Endothelial cell of umbilical vein (primary cell): ENCODE measurements at regions not wholly inside any gene's neighbourhood (a gene's known extent, or its start where the extent isn't known, plus 50 kb on each side); places are given as distances from the start of the nearest gene placed in this dataset.

ENCODE experiments used
- BruUV-seq: library from RNA; stranded (reverse); fragments of 400-500 nt; replicated peaks from 2 replicates; lab custom pipeline; 2021; lab: Mats Ljungman, UMichigan
- CTCF ChIA-PET: fragments of 300-600, 350-600 bp; sonication (Branson Sonifier 250); formaldehyde crosslinking; loops from one replicate; lab custom pipeline; 2021; ENCODE audit warnings: antibody characterized with exemption, inconsistent platforms; lab: Charles Lee
- POLR2A ChIA-PET: fragments of 300-600, 350-600 bp; sonication (Branson Sonifier 250); formaldehyde crosslinking; loops from one replicate; lab custom pipeline; 2021; ENCODE audit warnings: antibody characterized with exemption, inconsistent platforms; lab: Charles Lee
- DNase-seq: peaks from one replicate; pipeline ENCODE4 v3.0.0-alpha.2; 2011; ENCODE audit warnings: low read depth, low spot score
- FAIRE-seq: peaks from 2 replicates; lab custom pipeline; 2011; peaks lifted over from hg19 to GRCh38; lab: Jason Lieb, UNC
- H2AFZ ChIP-seq: 2 replicates; pipeline ENCODE4 v1.6.0; 2012; ENCODE audit warnings: low read depth, low read length, control low read depth, inconsistent platforms
- H3K27ac ChIP-seq: 2 replicates; pipeline ENCODE4 v1.5.1; 2011; ENCODE audit warnings: low read depth, mild to moderate bottlenecking, control low read depth, low read length, moderate library complexity; ENCODE audit not compliant: insufficient read depth
- H3K27me3 ChIP-seq, 2 experiments: 2 replicates each; pipeline versions ENCODE4 v1.6.0 to v1.6.1; 2011; ENCODE audit warnings: low read length in 2 of 2, mixed read lengths in 1 of 2; ENCODE audit not compliant: control insufficient read depth in 2 of 2, insufficient read depth in 2 of 2
- H3K36me3 ChIP-seq, 2 experiments: 2 replicates in 1 of 2; 3 replicates in 1 of 2; pipeline ENCODE4 v1.5.1; 2011; ENCODE audit warnings: low read length in 2 of 2, mild to moderate bottlenecking in 1 of 2, moderate library complexity in 1 of 2; ENCODE audit not compliant: control insufficient read depth in 2 of 2, insufficient read depth in 2 of 2; ENCODE audit errors: extremely low read depth in 1 of 2
- H3K4me1 ChIP-seq: 3 replicates; pipeline ENCODE4 v1.5.1; 2011; ENCODE audit warnings: mild to moderate bottlenecking, low read length; ENCODE audit not compliant: control insufficient read depth, insufficient read depth; ENCODE audit errors: extremely low read depth
- H3K4me2 ChIP-seq: 2 replicates; pipeline ENCODE4 v1.6.1; 2011; ENCODE audit warnings: low read length, control low read depth, mixed read lengths; ENCODE audit not compliant: insufficient read depth
- H3K4me3 ChIP-seq, 3 experiments: fragments of 200-600 bp in 1 of 3; sonication (generic), shearing (Covaris generic) in 1 of 3; replicated peaks in 1 of 3; 2 replicates each; pipeline ENCODE4 v1.5.1; 2011 to 2016; ENCODE audit warnings: control low read depth in 3 of 3, low read length in 3 of 3, mild to moderate bottlenecking in 2 of 3, inconsistent platforms in 1 of 3, low read depth in 1 of 3, moderate library complexity in 1 of 3; ENCODE audit not compliant: insufficient read depth in 1 of 3
- H3K79me2 ChIP-seq: 2 replicates; pipeline ENCODE4 v1.6.0; 2012; ENCODE audit warnings: low read length, inconsistent platforms; ENCODE audit not compliant: control insufficient read depth, insufficient read depth
- H3K9ac ChIP-seq: replicated peaks from 2 replicates; pipeline ENCODE3; 2011; ENCODE audit warnings: low read length, control low read depth; ENCODE audit not compliant: insufficient read depth; ENCODE audit errors: extremely low read depth
- H3K9me1 ChIP-seq: replicated peaks from 3 replicates; pipeline ENCODE4 v1.6.0; 2011; ENCODE audit warnings: mild to moderate bottlenecking, low read length; ENCODE audit not compliant: control insufficient read depth, insufficient read depth; ENCODE audit errors: extremely low read depth
- H3K9me3 ChIP-seq: replicated peaks from 2 replicates; pipeline ENCODE4 v1.5.1; 2012; ENCODE audit warnings: low read length, inconsistent platforms; ENCODE audit not compliant: control insufficient read depth, insufficient read depth
- H4K20me1 ChIP-seq: replicated peaks from 2 replicates; pipeline ENCODE3; 2011; ENCODE audit warnings: mild to moderate bottlenecking, low read length; ENCODE audit not compliant: control insufficient read depth, insufficient read depth; ENCODE audit errors: extremely low read depth
- CTCF ChIP-seq, 2 donors: IDR thresholded peaks; 1 replicate in 1 of 2; 2 replicates in 1 of 2; pipeline ENCODE4 v1.5.1; 2011; ENCODE audit warnings: low read length in 2 of 2, mild to moderate bottlenecking in 2 of 2, moderate library complexity in 2 of 2, control low read depth in 1 of 2, inconsistent platforms in 1 of 2, low read depth in 1 of 2; ENCODE audit not compliant: insufficient read depth in 1 of 2; ENCODE audit errors: extremely low read depth in 1 of 2
- EZH2 ChIP-seq: IDR thresholded peaks from 2 replicates; pipeline ENCODE4 v1.6.1; 2012; ENCODE audit warnings: borderline replicate concordance, low read depth, mild to moderate bottlenecking, moderate library complexity, low read length, inconsistent platforms; ENCODE audit not compliant: severe bottlenecking
- FOS ChIP-seq: IDR thresholded peaks from 2 replicates; pipeline ENCODE4 v1.6.1; 2011; ENCODE audit warnings: mild to moderate bottlenecking, low read length, moderate library complexity, borderline replicate concordance; ENCODE audit not compliant: insufficient read depth
- GATA2 ChIP-seq: IDR thresholded peaks from 2 replicates; pipeline ENCODE4 v1.7.0; 2011; ENCODE audit warnings: low read depth, mild to moderate bottlenecking, moderate library complexity, mixed read lengths, low read length; ENCODE audit not compliant: insufficient read length, insufficient read depth
- JUN ChIP-seq: IDR thresholded peaks from 2 replicates; pipeline ENCODE4 v1.6.1; 2011; ENCODE audit warnings: borderline replicate concordance, low read depth; ENCODE audit not compliant: insufficient read length, insufficient read depth
- MAX ChIP-seq: IDR thresholded peaks from 2 replicates; pipeline ENCODE4 v1.6.1; 2011; ENCODE audit not compliant: insufficient read depth, insufficient read length
- MYC ChIP-seq: IDR thresholded peaks from one replicate; pipeline ENCODE4 v1.6.1; 2011; ENCODE audit warnings: mild to moderate bottlenecking, low read depth, low read length
- POLR2A ChIP-seq: IDR thresholded peaks from 2 replicates; pipeline ENCODE4 v1.6.1; 2012; ENCODE audit warnings: low read depth, mild to moderate bottlenecking, control low read depth, low read length
- POLR2AphosphoS5 ChIP-seq: IDR thresholded peaks from 2 replicates; pipeline ENCODE4 v1.6.1; 2012; ENCODE audit warnings: low read depth, mild to moderate bottlenecking, control low read depth, low read length, moderate library complexity; ENCODE audit not compliant: insufficient read depth
- dilution Hi-C: fragments of 300-500 bp; cut with MboI; formaldehyde crosslinking; loops from one replicate; pipeline ENCODE4 v1.15.0; 2019; ENCODE audit warnings: low sequenced_read_pairs; ENCODE audit not compliant: extremely low pct_ligation_motif_present
- intact Hi-C: fragments of 100-400 bp; cut with micrococcal nuclease; formaldehyde crosslinking; loops from one replicate; pipeline ENCODE4 v1.10.0; 2022

- dilution Hi-C loops = no loop called here
These were observed 63.3 kb downstream of the RHOU start for GRCh38 chr1:228798548-228798947.

More at GRCh38 chr1:228798548-228798947, 63.3 kb downstream of the RHOU start:
- H3K4me3 ChIP-seq = no peak overlapping the region
- no peak overlapping the region for H3K9ac ChIP-seq
- no peaks in the 10 kb centered on the region for H3K9me3 ChIP-seq
- H2AFZ ChIP-seq = no peak overlapping the region
- no TSS peak for BruUV-seq
- FAIRE-seq (no peak), DNase-seq (no peak)
- H3K4me1 ChIP-seq = no peaks in the 10 kb centered on the region
- no peak overlapping the region for H3K27ac ChIP-seq
- H3K27me3 ChIP-seq = no peaks in the 10 kb centered on the region
- ChIA-PET CTCF (interaction anchor here (1.5 kb wide), 1 partner anchor 8 kb away, joined by 3 read pairs; no protein-coding TSS in a partner anchor), POLR2A (no interaction called here)
- H3K9me1 ChIP-seq = no peaks in the 10 kb centered on the region
- no peaks in the 10 kb centered on the region for H3K36me3 ChIP-seq
- no peak overlapping the region for H3K4me2 ChIP-seq
- H4K20me1 ChIP-seq = no peaks in the 10 kb centered on the region
- no peaks in the 10 kb centered on the region for H3K79me2 ChIP-seq
- intact Hi-C loops = no loop called here
- TF ChIP-seq GATA2 = no peak
- no peak for TF ChIP-seq JUN
- no peak for TF ChIP-seq FOS
- TF ChIP-seq POLR2A = no peak
- no peak for TF ChIP-seq EZH2
- no peak for TF ChIP-seq POLR2AphosphoS5
- TF ChIP-seq CTCF (IDR thresholded peaks at IDR 0.05; ENCODE audit: extremely low read depth in 1 of 2, insufficient read depth in 1 of 2, low read depth in 1 of 2, low read length in 2 of 2) = no peak
- no peak for TF ChIP-seq MAX
- TF ChIP-seq MYC = no peak
